Inferior parietal cortex (tissue), 1 donor: ENCODE measurements at regions not wholly inside any gene's neighbourhood (a gene's known extent, or its start where the extent isn't known, plus 50 kb on each side); places are given as distances from the start of the nearest gene placed in this dataset.

Source experiments
- DNase-seq: peaks from one replicate; pipeline ENCODE4 v3.0.0-alpha.2; 2016; ENCODE audit errors: extremely low spot score

DNA sequence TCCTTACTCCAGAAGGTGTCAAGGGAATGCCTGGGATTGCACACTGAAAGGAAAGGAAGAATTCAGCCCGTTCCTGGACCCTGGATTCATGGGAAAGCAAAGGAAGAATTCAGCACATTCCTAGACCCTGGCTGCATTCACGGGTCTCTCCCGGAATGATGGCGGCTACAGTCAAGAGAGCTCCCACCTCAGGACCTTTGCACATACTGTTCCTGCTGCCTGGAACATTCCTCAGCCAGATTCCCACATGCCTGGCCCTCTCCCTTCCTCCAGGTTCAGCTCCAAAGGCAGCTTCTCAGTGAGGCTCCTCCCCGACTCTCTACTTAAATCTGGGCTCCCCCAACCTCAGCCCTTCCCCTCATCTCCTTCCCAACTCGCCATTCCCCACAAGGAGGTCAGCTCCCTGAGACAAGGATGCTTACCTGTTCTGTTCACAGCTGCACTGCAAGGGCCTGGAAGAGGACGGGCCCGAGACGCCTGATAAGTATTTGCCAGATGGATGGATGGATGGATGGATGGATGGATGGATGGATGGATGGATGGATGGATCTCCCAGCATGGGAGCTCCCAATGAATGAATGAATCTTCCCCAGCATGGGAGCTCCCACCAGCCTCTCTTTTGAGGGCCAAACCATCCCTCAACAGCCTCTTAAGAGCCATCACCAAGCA, 77.4 kb downstream of the NCOR2 start:
- DNase-seq, result no peak

DNA sequence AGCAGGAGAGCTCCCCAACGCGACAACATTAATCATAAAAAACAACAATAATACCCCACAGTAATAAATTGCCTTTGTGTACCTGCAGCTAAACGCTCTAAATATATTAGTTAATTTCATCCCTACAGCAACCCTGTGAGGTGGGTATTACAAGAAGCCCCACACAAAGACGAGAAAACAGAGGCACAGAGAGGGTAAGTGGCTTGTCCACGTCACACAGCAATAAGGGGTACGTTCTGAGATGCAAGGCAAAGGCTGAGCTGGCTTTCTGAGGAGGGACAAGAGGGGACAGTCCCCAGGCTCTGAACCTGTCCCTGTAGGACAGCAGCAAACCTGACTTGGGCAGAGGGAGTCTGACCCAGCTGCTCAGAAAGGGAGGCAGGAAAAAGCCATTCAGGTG, 78.2 kb downstream of the NCOR2 start:
- no peak for DNase-seq

DNA sequence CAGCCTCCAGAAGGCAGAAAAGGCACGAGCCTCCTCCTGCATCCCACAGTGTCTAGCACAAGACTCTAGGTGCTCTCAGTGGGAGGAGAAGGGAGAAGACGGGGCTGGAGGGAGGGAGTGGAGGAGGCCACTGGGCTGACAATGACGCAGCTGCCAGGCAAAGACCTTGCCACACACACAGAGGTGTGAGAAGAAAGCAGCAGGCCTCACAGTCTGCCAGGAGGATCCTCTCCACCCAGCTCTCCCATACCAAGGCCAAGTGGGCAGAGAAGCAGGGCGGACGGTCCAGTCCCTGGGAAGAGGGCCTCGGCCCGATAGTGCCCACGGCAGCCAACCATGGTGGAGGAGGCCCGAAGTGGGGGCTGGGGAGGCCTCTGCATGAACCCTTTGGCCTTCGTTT, 78.9 kb downstream of the NCOR2 start:
- no peak for DNase-seq

DNA sequence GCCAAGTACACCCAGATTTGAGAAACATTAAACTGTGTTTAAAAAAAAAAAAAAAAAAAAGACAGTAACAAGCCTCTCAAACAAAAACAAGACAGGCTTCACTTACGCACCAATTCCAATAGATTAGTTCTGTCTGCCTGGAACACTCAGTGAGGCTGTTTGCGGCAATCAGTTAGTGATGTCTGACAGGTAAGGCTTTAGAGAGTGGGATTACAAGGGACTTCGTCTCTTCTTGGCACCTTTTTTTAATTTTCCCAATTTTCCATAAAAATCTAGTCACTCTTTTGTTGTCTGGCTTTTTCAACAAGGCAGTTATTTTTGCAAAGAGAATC, 79.6 kb downstream of the NCOR2 start:
- no peak for DNase-seq

DNA sequence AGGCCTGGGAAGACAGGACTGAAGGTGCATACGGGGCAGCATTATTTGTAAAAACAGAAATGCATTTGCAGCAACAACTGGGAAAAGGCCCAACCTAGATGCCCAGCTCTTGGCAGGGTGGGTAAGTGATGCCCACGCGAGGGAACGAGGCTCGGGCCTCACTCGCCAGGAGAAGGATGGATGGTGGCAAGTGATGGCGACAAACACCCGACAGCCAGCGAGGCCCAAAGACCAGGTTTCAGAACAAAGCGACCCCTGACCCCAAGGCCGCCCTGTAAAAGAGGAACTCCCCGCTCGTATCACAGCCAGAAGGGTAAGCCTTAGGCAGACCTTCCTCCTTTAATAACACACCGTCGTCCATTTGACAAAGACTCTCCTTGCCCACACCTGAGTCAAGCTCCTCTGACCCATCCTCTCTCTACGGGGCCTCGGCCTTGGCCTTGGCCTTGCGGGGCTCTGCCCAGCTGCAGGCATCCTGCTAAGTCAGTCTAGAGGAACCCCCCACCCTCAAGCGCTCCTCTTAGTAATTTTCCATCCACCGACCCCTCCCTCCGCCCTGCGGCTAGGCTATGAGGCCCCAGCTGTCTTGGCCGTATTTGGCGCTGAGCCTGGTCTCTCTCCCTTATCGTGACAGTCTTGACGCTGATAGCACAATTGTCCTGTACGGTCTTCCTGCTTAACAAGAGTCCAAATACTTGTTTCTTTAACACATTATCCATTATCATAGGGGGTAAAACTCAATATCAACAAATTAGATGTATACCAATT, 80.2 kb downstream of the NCOR2 start:
- DNase-seq, result no peak

DNA sequence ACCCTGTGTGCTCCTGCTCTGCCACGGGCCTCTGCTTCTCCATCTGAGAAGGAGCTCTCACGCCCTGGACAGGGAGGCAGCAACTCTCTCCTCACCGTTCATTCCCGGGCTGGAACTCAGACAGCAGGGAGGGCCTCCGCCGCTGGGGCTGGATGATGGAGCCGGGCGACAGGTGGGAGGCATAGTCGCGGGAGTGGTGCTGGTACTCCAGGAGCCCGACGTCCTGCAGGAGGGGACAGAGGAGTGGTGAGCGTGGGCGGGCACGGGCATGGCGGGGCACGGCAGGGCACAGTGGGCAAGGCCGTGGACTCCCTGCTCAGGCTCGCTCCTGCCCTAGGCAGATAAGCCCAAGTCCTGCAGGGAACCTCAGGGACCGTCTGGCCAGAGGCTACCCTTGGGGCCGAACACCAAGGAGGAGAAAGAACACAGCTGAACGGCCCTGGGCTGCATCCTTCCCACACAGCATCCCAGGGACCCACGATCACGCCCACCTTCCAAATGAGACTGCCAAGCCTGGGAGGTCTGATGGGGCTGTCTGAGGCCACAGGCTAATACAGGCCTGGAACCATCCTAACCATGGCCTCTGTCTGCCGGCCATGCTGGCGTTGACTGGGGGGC, 81.0 kb downstream of the NCOR2 start:
- no peak for DNase-seq

DNA sequence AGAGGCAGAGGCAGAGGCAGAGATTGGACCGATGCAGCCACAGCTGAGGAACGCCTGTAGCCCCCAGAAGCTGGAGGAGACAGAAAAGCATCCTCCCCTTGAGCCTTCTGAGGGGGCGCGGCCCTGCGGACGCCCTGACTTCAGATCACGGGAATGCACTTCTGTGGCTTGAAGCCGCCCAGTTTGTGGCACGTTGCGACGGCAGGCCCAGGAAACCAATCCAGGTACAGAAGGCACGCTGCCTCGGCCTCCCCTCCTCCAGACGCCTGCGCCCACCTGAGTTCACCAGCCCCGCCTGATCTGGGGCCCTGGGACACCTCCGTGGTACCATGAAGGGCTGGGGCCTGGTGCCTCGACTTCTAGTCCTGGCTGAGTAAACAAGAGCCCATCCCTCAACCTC, 82.0 kb downstream of the NCOR2 start:
- no peak for DNase-seq

DNA sequence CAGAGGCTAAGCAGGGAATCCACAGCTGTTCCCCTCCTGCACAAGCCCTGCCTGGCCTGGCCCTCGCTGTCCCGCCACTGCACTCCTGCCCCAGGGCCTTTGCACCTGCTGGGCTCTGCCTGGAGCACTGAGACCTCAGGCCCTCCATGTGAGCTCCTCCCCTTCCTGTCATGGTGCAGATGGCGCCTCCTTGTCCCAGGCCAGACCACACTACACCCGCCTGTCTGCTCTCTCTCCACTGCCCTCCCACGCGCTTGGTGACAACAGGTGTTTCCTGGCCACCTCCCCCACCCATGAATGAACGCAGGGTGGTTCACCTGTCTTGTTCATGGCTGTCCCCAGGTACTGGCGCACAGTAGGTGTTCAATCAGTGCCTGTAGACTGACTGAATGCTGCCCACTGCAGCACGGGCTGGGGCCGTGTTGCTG, 82.9 kb downstream of the NCOR2 start:
- no peak for DNase-seq

DNA sequence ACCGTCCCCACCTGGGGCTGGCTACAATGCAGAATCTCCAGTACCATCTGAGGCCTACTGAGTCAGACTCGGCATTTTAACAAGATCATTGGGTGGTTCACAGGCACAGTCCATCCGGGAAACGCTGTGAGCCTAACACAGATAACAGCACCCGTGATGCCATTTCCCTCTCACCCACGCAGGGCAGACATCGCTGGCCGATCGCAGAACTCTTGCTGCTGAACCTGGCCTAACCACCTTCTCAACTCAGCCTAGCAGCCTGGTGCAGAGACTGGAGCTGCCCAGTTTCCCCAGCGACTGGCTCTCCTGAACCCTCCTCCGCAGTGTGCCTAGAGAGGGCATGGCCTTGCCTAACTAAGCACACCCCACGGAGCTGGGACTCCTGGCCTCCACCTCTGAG, 83.3 kb downstream of the NCOR2 start:
- no peak for DNase-seq

DNA sequence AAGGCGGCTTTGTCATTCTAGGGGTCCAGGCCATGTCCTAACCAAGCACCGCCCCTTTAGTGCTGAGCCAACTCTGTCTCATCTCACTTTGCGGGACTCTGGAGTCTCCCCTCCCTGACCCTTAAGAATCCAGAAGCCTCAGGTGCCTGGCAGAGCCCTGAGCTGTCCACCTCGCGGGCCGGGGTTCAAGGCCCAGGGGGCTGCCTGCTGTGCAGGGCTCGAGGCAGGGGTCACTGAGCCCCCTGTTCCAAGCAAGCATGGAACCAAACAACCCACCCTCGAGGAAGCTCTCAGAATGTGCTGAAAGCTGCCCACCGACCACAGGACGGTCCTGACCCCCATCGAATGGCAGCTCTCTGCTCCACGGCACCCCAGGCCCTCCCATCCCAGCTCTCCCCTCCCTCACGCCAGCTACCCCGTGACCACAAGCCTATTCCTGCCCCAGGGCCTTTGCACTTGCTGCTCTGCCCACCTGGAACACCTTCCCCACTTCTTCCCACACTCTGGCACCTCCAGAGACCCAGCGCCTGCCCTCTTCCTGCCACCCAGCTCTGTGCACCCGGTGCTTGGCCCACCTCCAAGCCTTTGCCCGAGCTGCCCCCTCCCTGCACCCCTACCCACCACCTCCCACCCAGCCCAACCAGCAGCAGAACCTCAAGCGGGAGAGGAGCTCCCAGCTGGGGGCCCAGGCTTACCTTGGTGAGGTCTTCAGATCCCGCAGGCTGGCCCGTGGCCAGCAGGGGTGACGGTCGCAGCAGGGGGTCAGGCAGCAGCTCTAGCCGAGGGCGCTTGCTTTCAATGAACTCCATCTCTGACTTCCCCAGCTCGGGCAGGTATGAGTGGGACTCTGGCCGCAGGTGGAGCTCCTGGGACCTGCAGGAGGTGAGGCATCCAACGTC, 84.3 kb downstream of the NCOR2 start:
- DNase-seq, result no peak

DNA sequence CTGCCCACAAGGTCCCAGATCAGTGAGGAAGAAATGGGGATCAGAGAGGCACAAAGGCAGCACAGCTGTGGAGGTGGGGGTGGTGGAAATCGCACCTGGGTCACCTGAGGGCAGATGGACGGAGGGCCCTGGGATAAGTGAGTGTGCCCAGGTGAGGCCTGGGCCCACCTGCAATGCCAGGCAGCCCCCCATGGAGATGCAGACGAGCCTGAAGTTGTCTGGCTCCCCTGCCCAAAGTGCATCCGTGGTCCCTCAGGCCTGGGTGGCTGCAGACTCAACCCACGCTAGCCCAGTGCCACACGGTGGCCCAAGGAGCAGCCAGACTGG, 84.9 kb downstream of the NCOR2 start:
- DNase-seq, result no peak

DNA sequence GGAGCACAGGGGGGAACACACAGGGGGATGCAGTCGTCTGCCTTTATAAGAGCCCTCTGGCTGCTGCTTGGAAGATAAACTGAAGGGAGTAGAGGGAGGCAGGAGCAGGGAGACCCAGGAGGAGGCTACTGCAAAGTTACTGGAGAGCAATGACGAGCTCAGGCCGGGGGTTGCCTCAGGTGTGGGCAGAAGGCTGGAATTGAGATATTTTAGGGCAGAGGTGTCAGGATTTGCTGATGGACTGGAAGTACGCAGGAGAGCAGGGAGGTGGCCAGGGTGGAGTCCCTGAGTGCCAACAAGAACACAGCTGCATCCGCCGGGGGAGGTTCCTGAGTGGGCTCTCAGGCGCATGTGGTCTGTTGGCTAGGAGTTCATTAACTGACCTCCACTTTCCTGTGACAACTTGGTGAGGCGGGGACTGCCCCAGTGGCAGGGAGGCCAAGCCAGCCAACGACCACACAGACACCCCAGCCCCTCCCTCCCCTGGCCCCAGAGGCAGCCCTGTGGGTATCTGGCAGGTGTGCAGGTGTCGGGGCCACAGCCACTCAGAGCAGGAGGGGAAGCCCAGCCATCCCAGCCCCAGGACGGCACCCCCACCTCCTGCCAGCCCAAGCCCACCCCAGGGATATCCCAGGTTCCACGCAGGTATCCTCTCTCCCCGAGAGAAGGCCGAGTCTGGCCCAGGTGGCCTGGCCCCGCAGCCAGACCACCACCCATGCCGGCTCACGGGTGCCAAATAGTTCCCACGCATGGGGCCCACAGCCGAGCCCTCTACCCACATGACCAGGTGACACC, 85.4 kb downstream of the NCOR2 start:
- DNase-seq, result no peak

DNA sequence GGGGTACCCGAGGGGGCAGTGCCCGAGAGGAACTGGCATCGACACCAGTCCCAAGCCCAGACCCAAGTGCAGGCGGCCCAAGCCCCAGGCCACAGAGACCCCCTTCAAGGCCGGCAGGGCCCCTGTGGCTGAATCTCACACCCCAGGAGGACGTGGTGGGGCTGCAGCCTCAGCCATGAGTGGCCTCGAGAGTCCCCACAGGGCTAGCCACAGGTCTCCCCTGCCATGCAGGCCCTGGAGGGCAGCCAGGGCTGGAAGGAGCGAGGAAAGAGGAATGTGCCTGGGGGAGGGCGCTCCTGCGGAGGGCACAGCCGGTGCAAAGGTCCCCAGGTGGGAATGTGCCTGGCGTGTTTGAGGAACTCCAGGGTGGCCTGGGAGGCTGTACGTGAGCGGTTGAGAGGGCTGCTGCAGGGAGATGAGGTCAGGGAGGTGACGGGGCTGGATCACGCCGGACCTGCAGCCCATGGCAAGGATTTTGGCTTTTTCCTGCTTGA, 86.1 kb downstream of the NCOR2 start:
- DNase-seq, result no peak

DNA sequence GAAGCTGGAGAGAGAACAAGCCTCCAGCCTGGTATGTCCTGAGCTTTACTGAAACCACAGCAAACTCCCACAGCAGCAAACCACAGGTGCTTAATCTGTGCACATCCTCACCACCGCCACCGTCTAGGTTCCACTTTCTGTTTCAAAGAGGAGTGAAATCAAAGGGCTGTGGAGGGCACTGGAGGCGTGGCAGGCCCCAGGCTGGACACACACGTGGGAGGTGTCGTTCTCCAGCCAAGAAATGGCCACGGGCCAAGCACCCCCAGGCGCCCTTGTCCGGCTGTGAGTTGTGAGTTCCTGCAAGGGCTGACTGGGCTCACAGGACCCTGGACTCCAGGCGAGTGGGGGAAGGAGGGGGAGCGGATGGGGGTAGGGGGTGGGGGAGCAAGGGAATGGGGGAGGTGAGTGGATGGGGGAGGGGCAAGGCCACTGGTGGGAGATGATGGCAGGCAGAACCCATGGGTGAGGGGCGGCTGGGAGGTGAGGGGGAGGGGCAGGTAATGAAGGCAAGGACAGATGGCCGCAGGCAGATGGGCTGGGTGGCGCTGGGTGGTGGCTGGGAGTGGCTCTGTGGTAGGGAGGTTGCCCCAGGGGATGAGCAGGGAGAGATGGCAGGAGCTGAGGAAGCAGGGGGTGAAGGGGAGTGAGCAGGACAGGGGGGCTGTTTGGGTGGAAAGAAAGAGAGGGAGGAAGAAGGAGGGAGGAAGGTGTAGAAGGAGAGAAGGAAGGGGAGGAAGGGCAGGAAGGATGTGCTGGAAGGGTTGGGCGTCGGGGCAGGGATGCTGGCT, 86.7 kb downstream of the NCOR2 start:
- DNase-seq, result no peak

DNA sequence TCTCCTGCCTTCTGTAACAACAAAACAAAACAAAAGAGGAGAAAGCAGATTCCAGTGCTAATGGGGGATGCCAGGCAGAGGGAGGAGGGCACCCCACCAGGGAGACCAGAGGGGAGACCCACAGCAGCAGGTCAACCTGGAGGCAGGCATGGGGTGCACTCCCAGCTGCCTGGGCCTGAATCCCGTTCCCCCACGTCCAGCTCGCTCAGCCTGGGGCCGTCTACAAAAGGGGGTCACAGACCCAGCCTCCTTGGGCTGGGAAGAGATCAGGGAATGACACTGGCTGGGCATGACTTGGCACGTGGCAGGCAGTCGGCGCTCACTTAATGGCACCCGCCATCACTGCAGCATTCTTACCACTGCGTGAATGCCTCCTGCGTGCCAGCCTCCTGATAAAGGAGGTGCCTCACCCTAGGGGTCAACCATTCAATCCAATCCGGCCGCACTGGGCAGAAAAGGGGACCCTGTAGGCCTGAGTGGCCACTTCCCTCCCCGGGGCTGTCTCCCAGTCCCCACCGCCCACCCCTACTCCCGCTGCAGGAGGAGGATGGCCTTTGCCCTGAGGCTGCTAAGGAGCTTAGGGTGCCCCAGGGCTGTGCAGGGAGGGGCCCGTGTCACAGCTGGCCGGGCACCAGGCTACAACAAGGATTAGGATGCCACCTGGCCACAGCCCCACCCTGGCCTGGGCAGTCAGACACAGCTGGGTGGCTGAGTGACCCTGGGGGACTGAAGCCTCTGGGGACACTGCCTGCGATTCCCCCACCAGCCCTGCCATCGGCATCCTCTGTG, 87.5 kb downstream of the NCOR2 start:
- DNase-seq, result no peak

DNA sequence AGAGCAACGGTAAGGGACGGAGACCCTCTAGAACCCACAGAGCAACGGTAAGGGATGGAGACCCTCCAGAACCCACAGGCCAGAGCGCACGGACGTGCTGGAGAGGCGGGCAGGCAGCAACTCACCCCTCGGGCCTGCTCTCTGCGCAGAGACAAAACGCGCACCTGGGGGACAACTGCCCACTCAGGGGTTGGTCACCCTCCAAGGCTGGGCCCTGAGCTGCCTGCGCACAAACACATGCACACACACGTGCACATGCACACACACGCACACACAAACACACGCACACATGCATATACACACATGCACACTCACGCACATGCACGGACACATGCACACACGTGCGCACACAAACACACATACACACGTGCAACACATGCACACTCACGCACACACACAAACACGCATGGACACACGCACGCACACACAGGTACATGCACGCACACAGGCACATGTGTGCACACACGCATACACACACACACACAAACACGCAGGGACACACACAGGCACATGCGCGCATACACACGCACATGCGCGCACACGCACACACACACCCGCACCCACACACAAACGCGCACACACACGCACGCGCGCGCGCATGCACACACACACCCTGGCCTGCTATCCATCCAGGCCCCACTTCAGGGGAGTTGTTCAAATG, 88.3 kb downstream of the NCOR2 start:
- no peak for DNase-seq

DNA sequence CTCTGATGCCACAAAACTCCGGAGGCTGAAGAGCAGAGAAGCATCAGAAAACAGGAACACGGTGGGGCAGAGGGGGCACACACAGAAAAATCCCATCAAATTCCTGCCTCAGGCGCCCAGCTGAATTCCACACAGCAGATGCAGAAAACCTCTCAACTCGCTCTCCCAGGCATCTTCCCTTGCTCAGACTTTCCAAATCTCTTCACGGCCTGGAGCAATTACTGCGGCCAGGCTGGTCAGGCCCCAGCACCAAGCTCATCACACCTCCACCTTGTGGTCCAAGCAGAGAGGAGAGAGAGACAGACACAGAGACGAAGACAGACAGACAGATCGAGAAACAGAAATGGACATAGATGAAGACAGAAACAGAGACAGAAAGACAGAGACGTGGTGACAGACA, 89.0 kb downstream of the NCOR2 start:
- DNase-seq, result no peak

DNA sequence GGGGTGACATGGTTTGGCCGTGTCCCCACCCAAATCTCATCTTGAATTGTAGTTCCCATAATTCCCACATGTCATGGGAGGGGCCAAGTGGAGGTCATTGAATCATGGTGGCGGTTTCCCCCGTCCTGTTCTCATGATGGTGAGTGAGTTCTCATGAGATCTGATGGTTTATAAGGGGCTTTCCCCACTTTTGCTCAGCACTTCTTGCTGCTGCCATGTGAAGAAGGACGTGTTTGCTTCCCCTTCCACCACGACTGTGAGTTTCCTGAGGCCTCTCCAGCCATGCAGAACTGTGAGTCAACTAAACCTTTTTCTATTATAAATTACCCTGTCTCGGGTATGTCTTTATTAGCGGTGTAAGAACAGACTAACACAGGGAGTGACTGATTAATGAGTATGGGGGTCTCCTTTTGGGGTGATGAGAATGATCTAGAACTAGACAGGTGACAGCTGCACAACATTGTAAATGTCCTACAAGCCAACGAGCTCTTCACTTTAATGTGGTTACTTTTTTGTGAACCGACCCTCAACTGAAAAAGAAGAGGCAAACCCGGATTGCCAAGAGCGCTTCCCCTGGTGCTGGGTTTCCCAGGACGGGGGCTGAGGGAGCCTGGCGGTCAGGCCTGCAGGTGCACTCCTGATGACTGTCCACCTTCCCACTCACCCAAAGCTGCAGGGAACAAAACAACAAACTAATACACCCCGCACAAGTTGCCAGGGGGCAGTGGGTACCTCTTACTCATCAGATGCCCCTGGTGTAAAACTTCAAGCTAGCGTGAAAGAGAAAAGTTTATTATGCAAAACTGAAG, 90.1 kb downstream of the NCOR2 start:
- no peak for DNase-seq
